Body of pancreas (tissue), 4 donors: ENCODE measurements at regions not wholly inside any gene's neighbourhood (a gene's known extent, or its start where the extent isn't known, plus 50 kb on each side); places are given as distances from the start of the nearest gene placed in this dataset.
A peak's percentile ranks its signal among the peaks of the same experiment; 100 is the strongest.

Experiments used
- ATAC-seq: fragments of 150-250 bp; one replicate; pipeline ENCODE4 v1.9.1; 2016
- DNase-seq, 4 donors: peaks; one replicate each; pipeline ENCODE4 v3.0.0-alpha.2; 2019
- H3K27ac ChIP-seq, 4 donors: fragments of 200-600 bp; sonication (generic); 1 replicate in 3 of 4; 2 replicates in 1 of 4; pipeline versions ENCODE4 v1.5.1 to v1.6.1; 2016 to 2019; ENCODE audit warnings: mild to moderate bottlenecking in 1 of 4, mixed read lengths in 1 of 4, moderate library complexity in 1 of 4
- H3K27me3 ChIP-seq, 2 donors: fragments of 200-600 bp; sonication (generic); one replicate each; pipeline ENCODE4 v1.6.0; 2016; ENCODE audit warnings: mild to moderate bottlenecking in 1 of 2
- H3K36me3 ChIP-seq, 2 donors: fragments of 200-600 bp; sonication (generic); replicated peaks in 1 of 2; 2 replicates each; pipeline ENCODE4 v1.5.1; 2016; ENCODE audit warnings: low read depth in 2 of 2; ENCODE audit not compliant: insufficient read depth in 1 of 2
- H3K4me1 ChIP-seq: fragments of 200-600 bp; sonication (generic); one replicate; pipeline ENCODE4 v1.6.0; 2016
- H3K4me3 ChIP-seq, 2 donors: fragments of 200-600 bp; sonication (generic); 1 replicate in 1 of 2; 2 replicates in 1 of 2; pipeline ENCODE4 v1.5.1; 2016 to 2019
- H3K9me3 ChIP-seq, 3 donors: fragments of 200-600 bp; sonication (generic); 1 replicate in 2 of 3; 2 replicates in 1 of 3; pipeline ENCODE4 v1.5.1; 2016
- CTCF ChIP-seq, 7 experiments: fragments of 450-650 bp in 4 of 7; fragments of 200-600 bp in 3 of 7; sonication (generic) in 3 of 7; IDR thresholded peaks; one replicate each; pipeline ENCODE4 v1.5.1; 2016 to 2019; ENCODE audit warnings: antibody characterized with exemption in 7 of 7
- POLR2A ChIP-seq, 3 donors: fragments of 450-650 bp; IDR thresholded peaks; one replicate each; pipeline ENCODE4 v1.6.1; 2016; ENCODE audit warnings: antibody characterized with exemption in 3 of 3, mild to moderate bottlenecking in 2 of 3
- WGBS, 2 donors: methylation state at CpG; one replicate each; pipeline ENCODE4 v1.1.5; 2017; 5-methylcytosine and 5-hydroxymethylcytosine counted together
- intact Hi-C: fragments of 100-400 bp; cut with DNase I; formaldehyde crosslinking; loops from one replicate; pipeline ENCODE4 v1.15.1; 2023

GRCh38 chr2:52818958-52819357 lies 948.6 kb upstream of the CHAC2 start:
- Histone ChIP-seq H3K27me3 (no peaks in the 10 kb centered on the region), H3K36me3 (no peaks in the 10 kb centered on the region), H3K9me3 (no peaks in the 10 kb centered on the region), H3K4me1 (no peaks in the 10 kb centered on the region), H3K27ac (no peak overlapping the region), H3K4me3 (no peak overlapping the region)
- intact Hi-C loops = no loop called here
- ATAC-seq (no peak), DNase-seq (no peak)
- no peak for TF ChIP-seq POLR2A (IDR thresholded peaks at IDR 0.05)
- TF ChIP-seq CTCF (IDR thresholded peaks at IDR 0.05) = no peak

- Histone ChIP-seq H3K27me3 (no peaks in the 10 kb centered on the region), H3K4me1 (peaks cover 6% of the 10 kb centered on the region), H3K36me3 (no peaks in the 10 kb centered on the region), H3K4me3 (no peak overlapping the region), H3K9me3 (no peaks in the 10 kb centered on the region), H3K27ac (no peak overlapping the region)
- DNase-seq (peak in 1 of 4 donors; percentile 3), ATAC-seq (peak; percentile 59)
- 18 to 28% methylated on average over 4 of the region's 4 CpGs for WGBS, 2 donors
- TF ChIP-seq POLR2A (IDR thresholded peaks at IDR 0.05) (no peak), CTCF (IDR thresholded peaks at IDR 0.05) (peak in 5 of 7 experiments; percentile 9 to 59 (median 44))
- intact Hi-C loops = no loop called here
Measured at GRCh38 chr2:52810460-52810859, 957.1 kb upstream of the CHAC2 start.

- no peak for ATAC-seq
- H3K36me3 ChIP-seq = no peaks in the 10 kb centered on the region
- intact Hi-C loops = no loop called here
- H3K27ac ChIP-seq = no peak overlapping the region
- peaks cover 0 to 6% (median 0%) of the 10 kb centered on the region in 3 donors for H3K9me3 ChIP-seq
- no peak overlapping the region for H3K4me3 ChIP-seq
- DNase-seq = no peak
- peaks cover 4% of the 10 kb centered on the region for H3K4me1 ChIP-seq
- H3K27me3 ChIP-seq = no peaks in the 10 kb centered on the region
- TF ChIP-seq CTCF (IDR thresholded peaks at IDR 0.05) (no peak), POLR2A (IDR thresholded peaks at IDR 0.05) (no peak)
Measured at GRCh38 chr2:52805901-52806410, 961.6 kb upstream of the CHAC2 start.

- ATAC-seq = no peak
- no peak overlapping the region for H3K27ac ChIP-seq
Measured at GRCh38 chr2:52794581-52794980, 973.0 kb upstream of the CHAC2 start.

More at GRCh38 chr2:52794581-52794980, 973.0 kb upstream of the CHAC2 start:
- no peak for DNase-seq
- 66 to 69% methylated on average over 2 of the region's 2 CpGs for WGBS, 2 donors
- Histone ChIP-seq H3K9me3 (no peaks in the 10 kb centered on the region), H3K27me3 (no peaks in the 10 kb centered on the region), H3K4me1 (no peaks in the 10 kb centered on the region), H3K36me3 (no peaks in the 10 kb centered on the region), H3K4me3 (no peak overlapping the region)
- intact Hi-C loops = no loop called here
- no peak for TF ChIP-seq CTCF (IDR thresholded peaks at IDR 0.05)
- TF ChIP-seq POLR2A (IDR thresholded peaks at IDR 0.05) = no peak
